ENCODE measurements at regions not wholly inside any gene's neighbourhood (a gene's known extent, or its start where the extent isn't known, plus 50 kb on each side); places are given as distances from the start of the nearest gene placed in this dataset.

DNA sequence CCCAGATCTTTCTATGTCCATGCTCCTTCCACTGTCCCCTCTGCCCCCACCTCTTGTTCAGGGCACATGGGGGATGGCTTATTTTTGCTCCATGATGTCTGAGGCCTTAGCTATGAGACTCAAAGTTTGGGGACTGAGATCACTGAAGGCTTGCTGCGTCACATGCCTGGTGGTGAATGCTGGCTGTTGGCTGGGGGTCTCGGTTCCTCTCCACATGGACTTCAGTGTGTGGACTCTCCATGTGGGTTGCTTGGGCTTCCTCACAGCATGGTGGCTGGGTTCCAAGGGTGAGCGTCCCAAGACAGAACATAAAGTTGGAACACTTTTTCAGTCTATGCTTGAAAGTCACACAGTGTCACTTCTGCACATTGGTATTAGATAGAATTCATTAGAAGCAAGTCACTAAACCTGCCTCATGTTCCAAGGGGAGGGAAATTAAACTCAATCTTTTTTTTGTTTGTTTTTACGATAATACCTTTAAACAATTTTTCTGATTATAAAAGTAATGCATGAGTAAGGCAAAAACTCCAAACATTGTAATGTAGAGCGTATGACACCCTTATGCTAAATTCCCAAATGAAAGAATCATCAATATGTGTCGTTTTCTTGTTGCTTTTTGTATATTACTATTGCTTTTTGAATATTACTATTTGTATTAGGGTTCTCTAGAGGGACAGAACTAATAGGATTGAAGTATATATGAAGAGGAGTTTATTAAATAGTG lies 111.7 kb downstream of the MYCN start:
- no peak overlapping the region for H3K4me3 ChIP-seq (ENCODE audit: low read depth, low read length)

DNA sequence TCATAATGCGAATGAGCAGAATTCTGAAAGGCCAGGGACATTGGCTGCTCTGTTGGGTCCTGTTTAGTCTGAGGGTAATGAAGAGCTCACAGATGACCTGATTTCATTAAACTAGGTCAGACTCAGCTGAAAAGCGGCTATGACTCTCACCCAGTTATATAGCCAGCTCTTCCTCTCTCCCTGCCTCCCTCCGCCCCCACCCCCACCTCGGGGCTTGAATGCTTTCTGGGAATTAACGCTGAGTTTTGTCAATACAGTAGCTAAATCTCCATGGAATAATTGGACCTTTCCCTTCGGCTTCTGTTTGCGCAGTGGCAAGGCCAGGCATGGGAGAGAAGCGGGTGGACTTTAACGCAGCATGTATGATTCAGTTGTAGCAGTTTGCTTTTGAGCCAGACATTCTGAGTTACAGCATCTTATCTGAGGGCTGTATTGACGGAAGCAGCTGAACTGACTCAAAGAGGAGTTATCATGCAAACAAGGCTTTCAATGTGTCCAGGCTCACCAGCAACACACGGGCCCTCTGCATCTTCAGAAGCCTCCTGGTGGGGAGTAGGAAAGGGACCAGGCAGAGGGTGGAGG lies 110.6 kb downstream of the MYCN start:
- no peak overlapping the region for H3K4me3 ChIP-seq (ENCODE audit: low read depth, low read length)

- no peak overlapping the region for H3K4me3 ChIP-seq (ENCODE audit: low read depth, low read length)
Measured at GRCh38 chr2:16050261-16050907, 110.0 kb downstream of the MYCN start.

- H3K4me3 ChIP-seq (ENCODE audit: low read depth, low read length) = no peak overlapping the region
Measured at GRCh38 chr2:16049406-16049805, 109.1 kb downstream of the MYCN start.

- no peak overlapping the region for H3K4me3 ChIP-seq (ENCODE audit: low read depth, low read length)
Measured at GRCh38 chr2:16048466-16048865, 108.1 kb downstream of the MYCN start.

DNA sequence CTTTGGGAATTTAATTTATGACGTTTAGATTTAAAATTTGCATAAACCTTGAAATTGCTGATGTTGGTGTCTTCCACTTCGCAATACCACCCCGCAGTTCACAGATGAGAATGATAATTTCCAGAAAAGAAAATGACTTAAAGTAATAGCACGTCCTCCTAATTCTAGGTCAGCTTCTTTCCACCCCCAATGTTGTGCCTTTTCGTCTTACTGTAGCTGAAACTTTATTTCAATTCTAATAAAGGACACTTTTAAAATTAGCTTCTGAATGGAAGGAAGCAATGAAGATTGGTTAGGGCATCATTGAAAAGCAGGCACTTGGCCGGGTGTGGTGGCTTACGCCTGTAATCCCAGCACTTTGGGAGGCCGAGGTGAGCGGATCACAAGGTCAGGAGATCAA lies 107.4 kb downstream of the MYCN start:
- no peak overlapping the region for H3K4me3 ChIP-seq (ENCODE audit: low read depth, low read length)

DNA sequence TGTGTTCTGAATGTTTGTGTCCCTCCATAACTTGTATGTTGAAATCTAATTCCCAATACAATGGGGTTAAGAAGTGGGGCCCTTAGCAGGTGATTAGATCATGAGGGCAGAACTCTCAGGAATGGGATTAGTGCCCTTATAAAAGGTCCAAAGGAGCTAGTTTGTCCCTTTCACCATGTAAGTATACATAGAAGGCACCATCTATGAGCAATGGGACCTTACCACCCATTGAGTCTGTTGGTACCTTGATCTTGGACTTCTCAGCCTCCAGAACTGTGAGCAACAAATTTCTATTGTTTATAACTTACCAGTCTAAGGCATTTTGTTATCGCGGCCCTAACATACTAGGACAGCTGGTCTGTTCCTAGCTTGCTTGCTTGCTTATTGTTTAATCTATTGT lies 106.3 kb downstream of the MYCN start:
- H3K4me3 ChIP-seq (ENCODE audit: low read depth, low read length) = no peak overlapping the region

GRCh38 chr2:16045653-16046352 lies 105.5 kb downstream of the MYCN start:
- no peak overlapping the region for H3K4me3 ChIP-seq (ENCODE audit: low read depth, low read length)

- no peak overlapping the region for H3K4me3 ChIP-seq (ENCODE audit: low read depth, low read length)
Measured at GRCh38 chr2:16044946-16045456, 104.7 kb downstream of the MYCN start.

- H3K4me3 ChIP-seq (ENCODE audit: low read depth, low read length) = no peak overlapping the region
Measured at GRCh38 chr2:16043627-16044026, 103.3 kb downstream of the MYCN start.

GRCh38 chr2:16043192-16043591 lies 102.8 kb downstream of the MYCN start:
- no peak overlapping the region for H3K4me3 ChIP-seq (ENCODE audit: low read depth, low read length)

- no peak overlapping the region for H3K4me3 ChIP-seq (ENCODE audit: low read depth, low read length)
Measured at GRCh38 chr2:16042201-16042700, 101.9 kb downstream of the MYCN start.

GRCh38 chr2:16040271-16041010 lies 100.1 kb downstream of the MYCN start:
- no peak overlapping the region for H3K4me3 ChIP-seq (ENCODE audit: low read depth, low read length)

DNA sequence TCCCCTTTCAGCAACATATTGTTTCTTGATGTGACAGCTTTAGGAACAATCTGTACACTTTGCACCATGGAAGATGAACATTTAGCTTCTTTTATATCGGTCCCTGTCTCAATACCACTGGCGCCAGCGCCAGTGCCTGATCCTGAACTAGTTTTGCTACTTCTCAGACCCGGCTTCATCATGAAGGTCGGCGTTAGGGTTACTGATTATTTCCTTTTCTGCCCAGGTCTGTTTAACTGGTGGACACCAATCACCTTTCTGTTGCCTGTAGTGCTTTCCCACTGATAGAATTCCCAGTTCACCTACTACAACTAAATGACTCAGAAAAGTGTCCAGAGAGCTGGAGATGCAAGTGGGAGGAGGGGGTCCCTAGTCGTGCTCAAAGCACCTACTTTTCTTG lies 99.5 kb downstream of the MYCN start:
- H3K4me3 ChIP-seq (ENCODE audit: low read depth, low read length) = no peak overlapping the region

DNA sequence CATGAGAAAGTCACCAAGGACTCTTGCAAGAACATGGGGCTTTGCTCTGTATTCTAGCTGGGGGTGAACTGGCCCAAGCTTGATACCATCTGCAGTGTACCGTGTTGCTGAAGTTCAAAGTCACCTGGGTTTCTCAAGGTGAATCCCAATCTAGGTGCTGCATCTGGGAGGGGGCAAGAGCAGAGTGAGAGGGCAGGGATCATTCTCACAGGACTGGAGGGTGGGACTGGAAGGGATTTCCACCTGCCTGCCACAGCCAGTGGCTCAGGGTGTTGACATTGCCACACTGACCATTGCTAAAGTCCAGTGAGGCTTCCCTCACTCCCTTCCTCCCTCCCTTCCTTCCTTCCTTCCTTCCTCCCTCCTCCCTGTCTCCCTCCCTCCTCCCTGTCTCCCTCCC lies 98.7 kb downstream of the MYCN start:
- no peak overlapping the region for H3K4me3 ChIP-seq (ENCODE audit: low read depth, low read length)

- H3K4me3 ChIP-seq (ENCODE audit: low read depth, low read length) = no peak overlapping the region
Measured at GRCh38 chr2:16038621-16039020, 98.3 kb downstream of the MYCN start.

DNA sequence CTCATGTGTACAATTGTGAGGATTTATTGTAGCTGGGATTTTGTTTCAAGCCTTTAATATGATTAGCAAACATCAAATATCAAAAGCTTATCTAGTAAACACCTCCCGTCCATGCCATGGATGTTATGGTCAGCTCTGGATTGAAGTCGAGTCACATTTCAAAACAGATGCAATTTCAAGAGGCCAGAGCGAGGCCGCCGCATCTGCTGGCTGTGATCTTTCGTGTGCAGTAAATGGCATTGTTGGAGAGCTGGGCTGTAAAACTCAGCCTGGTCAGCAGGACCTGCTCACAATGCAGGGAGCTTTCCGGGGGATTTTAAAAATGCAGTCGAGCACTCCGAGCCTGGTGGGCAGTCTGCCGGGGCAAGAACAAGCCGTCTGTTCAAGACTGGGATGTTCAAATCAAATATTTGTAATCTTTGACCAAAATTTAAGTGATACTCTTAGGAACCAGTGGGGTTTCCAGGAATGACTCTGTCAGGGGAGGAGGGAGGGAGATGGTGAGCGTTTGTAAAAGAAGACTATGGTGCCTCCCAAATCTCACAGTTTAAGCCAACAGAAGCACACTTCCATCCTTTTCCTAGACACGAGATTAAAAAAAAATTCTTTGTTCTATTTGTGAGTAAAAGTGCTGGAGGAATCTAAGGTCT lies 97.6 kb downstream of the MYCN start:
- H3K4me3 ChIP-seq (ENCODE audit: low read depth, low read length) = no peak overlapping the region

DNA sequence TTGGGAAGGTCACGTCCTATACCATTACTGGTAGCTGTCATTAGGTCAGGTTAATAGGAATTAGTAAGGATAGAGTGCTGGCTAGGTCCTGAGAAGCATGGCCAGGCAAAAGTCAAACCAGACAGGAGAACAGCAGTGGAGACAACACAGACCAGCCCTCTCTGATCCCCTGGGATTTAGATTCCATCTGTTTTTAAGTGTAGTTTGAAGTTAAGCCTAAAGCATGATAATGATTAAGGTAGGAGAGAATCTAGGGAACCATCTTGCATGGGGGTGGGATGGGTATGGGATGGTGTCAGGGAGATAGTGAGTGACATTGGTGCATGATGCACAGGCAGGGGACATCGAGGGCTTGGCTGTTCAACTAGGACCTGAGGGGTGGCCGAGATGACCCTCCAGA lies 96.6 kb downstream of the MYCN start:
- no peak overlapping the region for H3K4me3 ChIP-seq (ENCODE audit: low read depth, low read length)

DNA sequence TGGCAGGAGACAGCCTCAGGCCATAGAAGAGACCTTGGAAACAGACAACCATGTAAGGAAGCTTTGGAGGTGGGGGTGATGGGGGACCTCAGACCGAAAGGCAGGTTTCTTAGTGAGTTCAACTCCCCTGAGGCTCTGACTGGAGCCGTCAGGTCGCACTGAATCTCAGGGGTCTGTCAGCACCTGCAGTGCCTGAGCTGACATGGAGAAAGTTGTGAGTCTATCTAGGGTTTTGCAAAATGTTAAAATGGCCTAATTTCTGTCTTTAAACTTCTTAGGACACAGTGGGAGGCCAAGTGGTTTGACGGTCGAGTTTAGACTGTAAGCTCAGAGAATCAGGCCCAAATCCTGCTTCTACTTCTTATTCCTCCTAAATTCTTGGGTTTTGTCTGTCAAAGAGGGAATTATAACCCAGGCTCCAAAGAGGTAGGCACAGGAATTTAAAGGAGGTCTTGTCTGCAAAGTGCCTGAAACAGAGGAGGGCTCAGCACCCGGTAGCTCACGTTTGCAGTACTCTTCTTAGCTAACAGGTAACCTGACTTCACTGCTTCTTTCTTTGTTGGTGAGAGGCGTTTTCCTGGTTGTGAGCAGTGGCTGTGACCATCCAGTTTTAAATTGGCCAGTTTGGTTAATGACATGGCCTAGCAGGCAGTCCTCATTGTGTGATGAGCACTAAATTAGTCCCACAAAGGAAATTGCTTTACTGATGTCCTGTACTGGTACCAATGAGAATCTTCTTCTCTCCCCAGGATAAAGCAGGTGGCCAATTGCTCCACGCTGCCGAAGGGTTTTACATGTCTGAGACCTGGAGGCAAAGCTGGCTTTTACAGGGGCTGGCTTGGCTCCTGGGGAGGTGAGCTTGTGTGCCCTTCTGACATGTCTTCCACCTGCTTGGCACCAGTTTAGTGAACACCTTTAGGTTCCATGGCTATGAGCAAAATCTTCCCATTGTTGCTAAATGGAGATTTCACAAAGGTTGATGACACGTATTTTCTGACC lies 95.7 kb downstream of the MYCN start:
- no peak overlapping the region for H3K4me3 ChIP-seq (ENCODE audit: low read depth, low read length)

Data from iPS-11a (cell line).